ENCODE measurements at regions not wholly inside any gene's neighbourhood (a gene's known extent, or its start where the extent isn't known, plus 50 kb on each side); places are given as distances from the start of the nearest gene placed in this dataset.

- no peak for DNase-seq
Observed at GRCh38 chr16:13742928-13743327, 177.0 kb upstream of the ERCC4 start.

GRCh38 chr16:13743571-13743970 lies 176.4 kb upstream of the ERCC4 start:
- no peak for DNase-seq

GRCh38 chr16:13756411-13757140 lies 163.4 kb upstream of the ERCC4 start:
- DNase-seq = no peak

DNA sequence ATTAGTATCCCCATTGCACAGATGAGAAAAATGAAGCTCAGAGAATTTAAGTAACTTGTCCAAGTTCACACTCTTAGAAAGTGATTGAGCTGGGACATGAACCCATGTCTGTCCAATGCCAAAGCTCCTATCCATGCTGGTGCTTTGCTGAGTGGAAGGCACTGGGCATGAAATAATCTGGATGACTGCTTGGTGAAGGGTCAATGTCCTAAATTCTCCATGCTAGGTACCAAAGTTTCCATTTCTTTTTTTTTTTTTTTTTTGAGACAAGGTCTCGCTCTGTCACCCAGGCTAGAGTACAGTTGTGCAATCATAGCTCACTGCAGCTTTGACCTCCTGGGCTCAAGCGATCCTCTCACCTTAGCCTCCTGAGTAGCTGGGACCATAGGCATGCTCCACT lies 153.6 kb upstream of the ERCC4 start:
- no peak for DNase-seq

DNA sequence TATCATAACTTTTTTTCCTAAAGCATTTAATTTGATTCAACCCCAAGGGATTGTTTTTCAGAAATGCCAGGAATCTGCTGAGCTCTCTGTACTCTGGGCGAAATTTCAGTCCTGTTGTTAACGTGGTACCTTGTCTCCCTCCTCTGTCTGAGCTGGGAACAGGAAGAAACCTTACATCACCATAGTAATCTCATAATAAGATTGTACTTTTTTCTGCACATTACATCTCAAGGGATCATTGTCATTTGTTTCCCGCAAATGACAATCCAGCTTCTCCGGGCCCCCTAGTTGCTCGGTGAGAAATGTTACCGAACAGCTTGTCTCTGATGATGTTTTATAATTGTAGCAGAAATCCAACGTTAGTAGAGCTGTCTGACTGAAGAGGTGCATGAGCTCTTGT lies 152.7 kb upstream of the ERCC4 start:
- DNase-seq = no peak

DNA sequence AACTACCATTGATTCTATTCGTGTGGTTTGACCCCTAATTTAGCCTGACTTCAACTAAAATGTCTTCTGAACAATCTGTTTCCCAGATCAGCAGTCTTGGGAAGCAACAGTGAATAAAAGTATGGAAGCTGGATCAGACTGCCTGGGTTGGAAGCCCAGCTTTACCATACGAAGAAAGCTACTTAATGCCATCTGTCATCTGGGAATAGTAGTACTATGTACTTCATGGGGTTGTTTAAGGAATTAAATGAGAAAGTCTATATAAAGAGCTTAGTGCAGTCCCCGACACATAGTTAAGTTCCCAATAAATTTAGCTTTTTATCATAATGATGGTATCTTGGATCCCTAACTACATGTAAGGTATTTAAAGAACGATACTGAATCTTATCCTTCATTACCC lies 151.5 kb upstream of the ERCC4 start:
- DNase-seq = no peak

DNA sequence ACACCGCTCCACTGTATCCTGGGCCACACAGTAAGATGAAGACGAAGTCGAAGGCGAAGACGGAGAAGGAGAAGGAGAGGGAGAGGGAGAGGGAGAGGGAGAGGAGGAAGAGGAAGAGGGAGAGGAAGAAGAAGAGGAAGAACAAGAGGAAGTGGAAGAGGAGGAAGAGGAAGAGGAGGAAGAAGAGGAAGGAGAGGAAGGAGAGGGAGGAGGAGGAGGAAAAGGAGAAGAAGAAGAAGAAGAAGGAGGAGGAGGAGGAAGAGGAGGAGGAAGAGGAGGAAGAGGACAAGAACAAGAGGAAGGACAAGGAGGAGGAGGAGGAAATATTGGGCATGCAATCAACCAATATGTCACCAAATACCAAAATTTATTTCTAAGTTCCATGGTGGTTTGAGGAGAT lies 149.5 kb upstream of the ERCC4 start:
- no peak for DNase-seq

DNA sequence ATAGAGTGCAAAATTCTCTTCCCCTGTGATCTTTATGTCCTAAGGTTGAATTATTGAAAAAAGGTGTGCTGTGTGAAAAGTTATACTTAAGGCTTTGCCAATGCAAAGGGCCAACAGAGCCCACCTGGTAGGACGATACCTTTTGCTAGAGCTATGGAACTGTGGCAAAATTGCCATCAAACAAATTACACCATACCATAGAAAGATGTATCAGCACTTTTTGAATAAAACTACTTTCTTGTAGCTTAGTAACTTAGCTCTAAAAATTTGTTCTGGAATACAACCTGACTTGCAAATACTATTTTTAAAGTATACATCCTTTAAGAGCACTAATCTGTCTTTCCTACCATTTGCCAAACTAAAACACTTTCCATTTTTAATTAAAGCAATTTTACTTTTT lies 147.2 kb upstream of the ERCC4 start:
- DNase-seq = no peak

- no peak for DNase-seq
Observed at GRCh38 chr16:13779676-13780075, 140.3 kb upstream of the ERCC4 start.

GRCh38 chr16:13780406-13781168 lies 139.4 kb upstream of the ERCC4 start:
- DNase-seq = no peak

DNA sequence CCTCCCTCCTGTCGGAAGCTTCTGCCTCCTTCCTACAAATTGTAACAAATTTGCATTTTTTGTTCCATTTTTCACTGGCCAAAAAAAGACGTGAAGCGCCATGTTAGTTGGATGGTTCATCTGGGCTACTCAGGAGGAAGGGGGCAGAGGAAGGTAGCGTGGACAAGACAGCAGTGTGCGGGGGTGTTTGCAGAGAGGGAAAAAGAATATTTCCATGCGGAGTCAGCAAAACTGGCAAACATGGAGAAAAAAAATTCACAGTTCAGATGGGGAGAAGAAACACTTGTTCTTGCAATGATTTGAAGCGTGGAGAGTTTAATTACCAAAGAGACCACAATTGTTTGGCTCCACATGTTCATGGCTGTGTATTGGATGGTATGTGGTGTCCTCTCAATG lies 138.8 kb upstream of the ERCC4 start:
- DNase-seq = no peak

DNA sequence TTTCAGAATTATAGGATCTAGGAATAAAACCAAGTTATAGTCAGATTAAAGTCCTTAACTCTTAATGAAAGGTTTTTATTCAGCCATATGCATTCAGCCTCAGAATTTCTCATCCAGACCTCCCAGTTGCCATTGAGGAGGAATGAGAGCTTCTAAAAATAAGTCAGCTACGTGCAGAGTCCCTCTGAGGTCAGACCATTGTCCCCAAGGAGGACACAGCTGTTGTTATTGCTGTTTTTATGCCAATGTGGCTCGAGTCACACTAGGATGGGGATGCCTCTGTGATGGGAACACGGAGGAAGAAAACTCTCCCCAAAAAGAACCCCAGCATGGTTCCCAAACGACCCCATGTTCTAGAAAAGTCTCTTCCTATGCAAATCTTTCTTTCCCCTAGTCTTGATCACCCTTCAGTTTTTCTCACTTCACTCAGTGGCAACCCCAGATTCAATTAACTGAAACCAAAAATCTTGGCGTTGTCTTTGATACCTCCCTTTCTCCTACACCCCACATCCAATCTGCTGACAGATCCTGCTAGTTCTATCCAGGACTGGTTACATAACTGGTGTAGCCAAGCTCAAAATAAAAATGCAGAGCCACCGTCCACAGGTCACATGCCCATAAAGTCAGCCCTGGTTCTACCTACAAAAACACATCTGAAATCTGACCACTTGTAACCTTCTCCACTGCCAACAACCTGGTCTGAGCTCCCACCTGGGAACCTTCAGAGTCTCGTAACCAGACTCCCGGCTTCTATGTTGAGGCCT lies 138.2 kb upstream of the ERCC4 start:
- DNase-seq = no peak

DNA sequence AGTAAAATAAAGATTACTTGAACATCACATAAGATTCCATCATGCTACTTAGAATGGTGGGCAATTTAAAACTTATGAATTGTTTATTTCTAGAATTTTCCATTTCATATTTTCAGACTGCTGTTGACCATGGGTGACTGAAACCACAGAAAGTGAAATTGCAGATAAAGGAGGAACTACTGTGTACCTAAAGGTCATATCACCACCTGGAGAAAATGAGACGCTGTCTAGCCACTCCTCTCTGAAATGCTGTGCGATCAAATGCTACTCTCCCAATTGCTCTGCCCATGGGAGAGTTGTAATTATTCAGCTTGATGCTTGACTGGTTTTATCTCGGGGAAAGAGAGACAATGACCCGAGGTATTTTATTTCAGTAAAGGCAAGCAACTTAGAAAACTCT lies 128.9 kb upstream of the ERCC4 start:
- DNase-seq = no peak

GRCh38 chr16:13793841-13794409 lies 126.0 kb upstream of the ERCC4 start:
- DNase-seq = no peak

DNA sequence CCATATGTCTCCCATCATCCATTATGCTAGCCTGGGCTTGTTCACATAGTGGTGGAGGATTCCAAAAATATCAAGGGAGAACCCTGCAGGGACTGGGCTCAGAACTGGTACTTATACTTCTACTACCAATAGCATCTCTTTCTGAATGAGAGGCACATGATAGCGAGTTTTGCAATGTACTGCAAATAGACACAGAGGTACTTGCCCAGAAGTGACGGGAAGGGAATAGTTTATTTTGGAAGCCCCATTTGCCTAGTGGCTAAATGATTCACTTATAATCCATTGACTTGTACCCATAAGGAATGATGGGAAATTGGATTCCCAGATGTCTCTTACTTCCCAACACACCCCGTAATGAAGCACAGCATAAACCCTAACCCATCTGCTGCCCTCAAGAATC lies 124.8 kb upstream of the ERCC4 start:
- DNase-seq = no peak

- DNase-seq = no peak
Observed at GRCh38 chr16:13797718-13798117, 122.2 kb upstream of the ERCC4 start.

GRCh38 chr16:13798211-13798610 lies 121.7 kb upstream of the ERCC4 start:
- no peak for DNase-seq

- no peak for DNase-seq
Observed at GRCh38 chr16:13803974-13804373, 116.0 kb upstream of the ERCC4 start.

DNA sequence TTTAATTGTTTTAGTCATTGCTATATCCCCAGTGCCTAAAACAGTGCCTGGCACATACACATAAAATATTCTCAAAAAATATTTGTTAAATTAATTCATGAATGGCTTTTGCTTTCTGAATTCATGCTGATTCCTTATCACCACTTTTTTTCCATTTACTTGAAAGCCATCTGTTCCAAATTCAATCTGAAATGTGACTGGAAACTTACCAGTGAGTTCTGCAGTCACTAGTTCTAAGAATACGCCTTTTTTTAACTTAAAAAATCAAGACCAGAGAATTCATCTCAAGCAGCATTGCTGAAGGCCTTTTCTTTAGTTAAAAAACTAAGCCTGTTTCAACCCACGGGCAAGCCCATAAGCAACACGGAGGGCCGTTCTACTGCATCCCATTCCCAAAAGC lies 114.0 kb upstream of the ERCC4 start:
- no peak for DNase-seq

- no peak for DNase-seq
Observed at GRCh38 chr16:13806671-13807070, 113.3 kb upstream of the ERCC4 start.

- no peak for DNase-seq
Observed at GRCh38 chr16:13808102-13808501, 111.9 kb upstream of the ERCC4 start.

DNA sequence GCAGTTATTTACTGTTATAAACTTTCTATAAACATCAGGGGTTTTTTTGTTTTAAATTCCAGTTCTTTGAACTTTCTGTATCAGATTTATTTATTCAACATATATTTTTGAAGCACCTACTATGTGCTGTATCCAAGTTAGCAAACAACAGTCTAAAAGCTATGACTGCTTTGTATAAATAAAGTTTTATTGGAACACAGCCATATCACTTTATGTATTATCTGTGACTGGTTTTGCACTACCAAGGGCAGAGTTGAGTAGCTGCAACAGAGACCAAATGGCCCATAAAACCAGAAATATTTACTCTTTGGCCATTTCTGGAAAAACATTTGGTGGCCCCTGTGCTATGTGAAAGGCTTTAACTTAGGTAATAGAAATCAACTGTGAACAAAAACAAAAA lies 110.2 kb upstream of the ERCC4 start:
- DNase-seq = no peak

GRCh38 chr16:13811834-13812233 lies 108.1 kb upstream of the ERCC4 start:
- DNase-seq = no peak

DNA sequence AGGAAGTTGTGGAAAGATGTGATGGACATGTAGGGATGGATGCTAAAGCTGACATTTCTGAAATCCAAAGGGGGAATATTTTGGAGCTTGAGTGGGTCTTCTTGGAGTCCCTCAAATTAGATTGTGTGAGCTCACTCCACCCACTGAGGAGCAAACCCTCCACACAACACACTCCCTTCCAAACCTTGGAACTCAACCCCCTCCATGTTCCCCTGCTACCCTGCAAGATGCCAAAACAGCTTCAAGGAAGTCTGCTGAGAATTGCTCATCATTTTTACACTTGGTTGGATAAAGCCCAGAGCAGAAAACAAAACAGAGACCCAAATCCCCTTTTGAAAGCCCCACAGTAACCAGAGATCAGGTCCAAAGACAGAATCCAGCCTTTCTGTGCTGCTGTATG lies 103.3 kb upstream of the ERCC4 start:
- no peak for DNase-seq

All from EL (cell line).